ENCODE measurements at regions not wholly inside any gene's neighbourhood (a gene's known extent, or its start where the extent isn't known, plus 50 kb on each side); places are given as distances from the start of the nearest gene placed in this dataset.

DNA sequence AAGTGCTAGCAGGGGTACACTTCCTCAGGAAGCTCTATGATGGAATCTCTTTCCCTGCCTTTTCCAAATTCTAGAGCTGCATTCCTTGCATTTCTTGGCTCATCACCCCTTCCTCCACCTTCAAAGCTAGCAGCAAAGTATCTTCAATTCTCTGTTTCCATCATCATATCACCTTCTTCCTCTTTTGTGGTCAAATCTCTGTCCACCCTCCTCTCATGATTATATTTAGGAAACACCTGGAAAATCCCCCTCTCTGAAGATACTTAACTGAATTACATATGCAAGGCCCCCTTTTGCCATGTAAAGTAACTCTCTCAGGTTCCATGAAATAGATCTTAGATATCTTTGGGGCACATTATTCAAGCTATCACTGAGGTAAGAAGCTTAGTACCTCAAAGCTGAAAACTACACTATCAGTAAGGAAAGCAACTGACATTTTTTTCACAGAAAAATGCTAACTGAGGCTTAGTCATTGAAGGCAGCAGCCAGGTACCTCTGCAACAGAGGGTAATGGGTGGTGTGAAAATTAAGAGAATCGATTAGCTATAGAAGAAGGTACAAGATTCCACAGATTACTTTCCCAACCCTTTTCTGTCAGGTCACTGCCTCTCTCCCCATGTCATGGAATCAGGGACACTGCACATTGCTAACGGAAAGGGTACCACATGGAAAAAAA, 197.3 kb downstream of the MACC1 start:
- Histone ChIP-seq H3K36me3 (ENCODE audit: insufficient read depth, low read length, poor library complexity, severe bottlenecking) (no peaks in the 10 kb centered on the region), H3K27me3 (replicated peaks; ENCODE audit: insufficient read depth, low read depth, low read length, poor library complexity) (no peaks in the 10 kb centered on the region), H3K4me3 (ENCODE audit: low read depth, low read length, poor library complexity, severe bottlenecking) (no peak overlapping the region), H3K27ac (ENCODE audit: low read depth, low read length, poor library complexity, severe bottlenecking) (no peak overlapping the region), H3K4me1 (ENCODE audit: insufficient read depth, low read length, poor library complexity, severe bottlenecking) (no peaks in the 10 kb centered on the region), H3K9me3 (ENCODE audit: low read depth, low read length, poor library complexity, severe bottlenecking) (no peaks in the 10 kb centered on the region)
- no peak for DNase-seq (ENCODE audit: low spot score)
- POLR2A ChIA-PET (ENCODE audit: low non-redundant PET) = no interaction called here
- CTCF ChIA-PET = no interaction called here
- intact Hi-C loops (cut with micrococcal nuclease; ENCODE audit: unreplicated experiment) = no loop called here
- BruUV-seq (replicated peaks) = no TSS peak
- TF ChIP-seq EZH2 (IDR thresholded peaks at IDR 0.05; ENCODE audit: borderline replicate concordance, low read depth, low read length, poor library complexity, severe bottlenecking) = no peak
- TF ChIP-seq, protein P1, sequence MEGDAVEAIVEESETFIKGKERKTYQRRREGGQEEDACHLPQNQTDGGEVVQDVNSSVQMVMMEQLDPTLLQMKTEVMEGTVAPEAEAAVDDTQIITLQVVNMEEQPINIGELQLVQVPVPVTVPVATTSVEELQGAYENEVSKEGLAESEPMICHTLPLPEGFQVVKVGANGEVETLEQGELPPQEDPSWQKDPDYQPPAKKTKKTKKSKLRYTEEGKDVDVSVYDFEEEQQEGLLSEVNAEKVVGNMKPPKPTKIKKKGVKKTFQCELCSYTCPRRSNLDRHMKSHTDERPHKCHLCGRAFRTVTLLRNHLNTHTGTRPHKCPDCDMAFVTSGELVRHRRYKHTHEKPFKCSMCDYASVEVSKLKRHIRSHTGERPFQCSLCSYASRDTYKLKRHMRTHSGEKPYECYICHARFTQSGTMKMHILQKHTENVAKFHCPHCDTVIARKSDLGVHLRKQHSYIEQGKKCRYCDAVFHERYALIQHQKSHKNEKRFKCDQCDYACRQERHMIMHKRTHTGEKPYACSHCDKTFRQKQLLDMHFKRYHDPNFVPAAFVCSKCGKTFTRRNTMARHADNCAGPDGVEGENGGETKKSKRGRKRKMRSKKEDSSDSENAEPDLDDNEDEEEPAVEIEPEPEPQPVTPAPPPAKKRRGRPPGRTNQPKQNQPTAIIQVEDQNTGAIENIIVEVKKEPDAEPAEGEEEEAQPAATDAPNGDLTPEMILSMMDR (conservative IDR thresholded peaks at IDR 0.05; ENCODE audit: low read depth, low read length) = no peak

GRCh38 chr7:20016669-20017068, 200.5 kb downstream of the MACC1 start:
- intact Hi-C loops (cut with micrococcal nuclease; ENCODE audit: unreplicated experiment) = no loop called here
- H3K9me3 ChIP-seq (ENCODE audit: low read depth, low read length, poor library complexity, severe bottlenecking) = no peaks in the 10 kb centered on the region
- no peak overlapping the region for H3K27ac ChIP-seq (ENCODE audit: low read depth, low read length, poor library complexity, severe bottlenecking)
- H3K36me3 ChIP-seq (ENCODE audit: insufficient read depth, low read length, poor library complexity, severe bottlenecking) = no peaks in the 10 kb centered on the region
- no peak overlapping the region for H3K4me3 ChIP-seq (ENCODE audit: low read depth, low read length, poor library complexity, severe bottlenecking)
- H3K4me1 ChIP-seq (ENCODE audit: insufficient read depth, low read length, poor library complexity, severe bottlenecking) = no peaks in the 10 kb centered on the region
- H3K27me3 ChIP-seq (replicated peaks; ENCODE audit: insufficient read depth, low read depth, low read length, poor library complexity) = no peaks in the 10 kb centered on the region
- ChIA-PET POLR2A (ENCODE audit: low non-redundant PET) (no interaction called here), CTCF (no interaction called here)
- TF ChIP-seq, protein P1 (conservative IDR thresholded peaks at IDR 0.05; ENCODE audit: low read depth, low read length) = no peak
- TF ChIP-seq EZH2 (IDR thresholded peaks at IDR 0.05; ENCODE audit: borderline replicate concordance, low read depth, low read length, poor library complexity, severe bottlenecking) = no peak
- no TSS peak for BruUV-seq (replicated peaks)
- DNase-seq (ENCODE audit: low spot score) = no peak

DNA sequence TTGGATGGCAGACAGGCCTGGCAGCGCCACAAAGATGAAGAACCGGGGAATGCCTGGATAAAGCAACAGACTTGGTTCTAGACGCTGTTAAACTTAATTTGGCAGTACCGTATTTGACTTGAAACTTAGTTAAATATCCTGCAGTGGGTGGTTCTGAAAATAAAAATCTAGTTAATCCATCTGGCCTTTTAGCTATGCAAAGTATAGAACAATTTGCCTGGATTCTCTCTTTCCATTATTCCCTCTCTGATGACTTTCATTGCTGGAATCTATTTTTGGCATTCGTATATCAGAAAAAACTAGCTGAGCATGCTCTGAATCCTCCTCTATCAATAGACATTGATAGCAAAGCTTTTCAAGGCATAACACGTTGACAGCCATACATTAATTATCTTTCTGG, 203.6 kb downstream of the MACC1 start:
- H3K36me3 ChIP-seq (ENCODE audit: insufficient read depth, low read length, poor library complexity, severe bottlenecking) = no peaks in the 10 kb centered on the region
- no TSS peak for BruUV-seq (replicated peaks)
- CTCF ChIA-PET = no interaction called here

More for the DNA sequence above, 203.6 kb downstream of the MACC1 start:
- H3K4me3 ChIP-seq (ENCODE audit: low read depth, low read length, poor library complexity, severe bottlenecking) = no peak overlapping the region
- H3K27me3 ChIP-seq (replicated peaks; ENCODE audit: insufficient read depth, low read depth, low read length, poor library complexity) = no peaks in the 10 kb centered on the region
- no peak for TF ChIP-seq EZH2 (IDR thresholded peaks at IDR 0.05; ENCODE audit: borderline replicate concordance, low read depth, low read length, poor library complexity, severe bottlenecking)
- TF ChIP-seq, protein P1 (conservative IDR thresholded peaks at IDR 0.05; ENCODE audit: low read depth, low read length) = no peak
- no peaks in the 10 kb centered on the region for H3K9me3 ChIP-seq (ENCODE audit: low read depth, low read length, poor library complexity, severe bottlenecking)
- no peaks in the 10 kb centered on the region for H3K4me1 ChIP-seq (ENCODE audit: insufficient read depth, low read length, poor library complexity, severe bottlenecking)
- POLR2A ChIA-PET (ENCODE audit: low non-redundant PET) = no interaction called here
- H3K27ac ChIP-seq (ENCODE audit: low read depth, low read length, poor library complexity, severe bottlenecking) = no peak overlapping the region
- DNase-seq (ENCODE audit: low spot score) = no peak
- intact Hi-C loops (cut with micrococcal nuclease; ENCODE audit: unreplicated experiment) = no loop called here
